ENCODE measurements at regions not wholly inside any gene's neighbourhood (a gene's known extent, or its start where the extent isn't known, plus 50 kb on each side); places are given as distances from the start of the nearest gene placed in this dataset.
"Not testable (repeated sequence)": the region's sequence is repeated elsewhere in the genome, so short reads cannot be mapped to it uniquely, and the experiment has no call there.

DNA sequence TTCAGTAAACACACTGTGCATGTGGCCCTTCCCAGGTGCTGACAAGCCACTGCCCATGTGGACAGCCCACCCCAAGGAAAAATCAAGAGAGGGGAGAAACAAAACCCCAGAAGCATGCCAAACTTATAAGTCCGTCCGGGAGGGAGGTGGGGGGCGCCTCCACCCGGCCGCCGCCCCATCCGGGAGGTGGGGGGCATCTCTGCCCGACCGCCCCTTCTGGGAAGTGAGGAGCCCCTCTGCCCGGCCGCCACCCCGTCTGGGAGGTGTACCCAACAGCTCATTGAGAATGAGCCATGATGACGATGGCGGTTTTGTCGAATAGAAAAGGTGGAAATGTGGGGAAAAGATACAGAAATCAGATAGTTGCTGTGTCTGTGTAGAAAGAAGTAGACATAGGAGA, 53.8 kb upstream of the C2CD4B start:
- no peak for DNase-seq

DNA sequence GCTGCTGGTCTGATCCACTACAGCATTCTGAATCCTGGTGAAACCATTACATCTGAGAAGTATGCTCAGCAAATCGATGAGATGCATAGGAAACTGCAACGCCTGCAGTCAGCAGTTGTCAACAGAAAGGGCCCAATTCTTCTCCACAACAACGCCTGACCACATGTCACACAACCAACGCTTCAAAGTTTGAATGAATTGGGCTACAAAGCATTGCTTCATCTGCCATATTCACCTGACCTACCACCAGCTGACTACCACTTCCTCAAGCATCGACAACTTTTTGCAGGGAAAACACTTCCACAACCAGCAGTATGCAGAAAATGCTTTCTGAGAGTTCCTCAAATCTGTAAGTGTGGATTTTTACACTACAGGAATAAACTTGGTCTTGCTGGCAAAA, 54.7 kb upstream of the C2CD4B start:
- no peak for DNase-seq

DNA sequence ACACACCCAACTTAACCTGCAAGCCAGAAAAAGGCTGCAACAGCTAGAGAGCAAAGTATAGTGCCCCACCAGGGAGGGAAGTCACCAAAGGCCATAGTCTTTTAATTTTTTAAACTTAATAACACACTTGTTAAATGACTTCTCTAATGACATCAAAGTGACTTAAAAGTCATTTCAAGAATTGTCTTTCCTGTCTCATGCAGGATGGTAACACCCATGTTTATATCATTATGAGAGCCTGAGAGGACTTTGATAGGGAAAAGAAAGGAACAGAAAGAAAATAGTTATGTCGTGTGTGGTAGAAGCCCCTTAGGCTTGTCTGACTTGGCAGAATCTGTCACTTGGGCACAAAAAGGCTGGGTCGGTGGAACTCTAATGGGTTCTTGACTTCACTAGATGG, 57.9 kb upstream of the C2CD4B start:
- no peak for DNase-seq

DNA sequence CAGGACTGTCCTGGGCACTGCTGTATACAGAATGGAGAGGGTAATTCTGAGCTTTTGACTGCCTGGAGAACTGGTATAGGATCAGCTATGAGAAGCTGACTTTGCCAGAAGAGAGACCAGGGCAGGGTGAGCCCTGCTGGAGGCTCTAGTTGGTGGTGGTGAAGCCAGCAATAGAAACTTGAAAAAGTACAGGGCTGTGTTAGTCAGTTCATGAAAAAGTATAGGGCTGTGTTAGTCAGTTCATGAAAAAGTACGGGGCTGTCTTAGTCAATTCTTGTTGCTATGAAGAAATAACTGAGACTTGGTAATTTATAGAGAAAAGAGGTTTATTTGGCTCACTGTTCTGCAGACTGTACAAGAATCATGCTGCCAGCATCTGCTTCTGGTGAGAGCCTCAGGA, 63.5 kb upstream of the C2CD4B start:
- DNase-seq, result no peak

DNA sequence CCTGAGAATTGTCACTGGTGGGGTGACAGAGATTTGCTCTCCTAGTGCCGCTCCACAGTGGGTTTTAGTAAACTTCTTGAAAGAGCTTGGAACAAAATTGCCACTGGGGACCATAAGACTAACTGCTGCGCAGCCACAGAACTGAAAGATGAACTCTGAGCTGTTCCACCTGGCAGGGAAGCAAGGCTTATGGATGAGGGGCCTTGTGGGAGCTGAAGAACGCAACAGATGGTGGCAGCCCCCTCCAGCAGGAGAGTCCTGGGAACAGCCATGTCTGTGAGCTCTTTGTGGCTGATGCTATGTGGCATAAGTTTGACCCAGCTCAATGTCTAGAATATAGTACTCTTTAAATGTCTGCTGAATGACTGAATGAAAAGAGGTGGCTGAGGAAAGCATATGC, 66.8 kb upstream of the C2CD4B start:
- no peak for DNase-seq

DNA sequence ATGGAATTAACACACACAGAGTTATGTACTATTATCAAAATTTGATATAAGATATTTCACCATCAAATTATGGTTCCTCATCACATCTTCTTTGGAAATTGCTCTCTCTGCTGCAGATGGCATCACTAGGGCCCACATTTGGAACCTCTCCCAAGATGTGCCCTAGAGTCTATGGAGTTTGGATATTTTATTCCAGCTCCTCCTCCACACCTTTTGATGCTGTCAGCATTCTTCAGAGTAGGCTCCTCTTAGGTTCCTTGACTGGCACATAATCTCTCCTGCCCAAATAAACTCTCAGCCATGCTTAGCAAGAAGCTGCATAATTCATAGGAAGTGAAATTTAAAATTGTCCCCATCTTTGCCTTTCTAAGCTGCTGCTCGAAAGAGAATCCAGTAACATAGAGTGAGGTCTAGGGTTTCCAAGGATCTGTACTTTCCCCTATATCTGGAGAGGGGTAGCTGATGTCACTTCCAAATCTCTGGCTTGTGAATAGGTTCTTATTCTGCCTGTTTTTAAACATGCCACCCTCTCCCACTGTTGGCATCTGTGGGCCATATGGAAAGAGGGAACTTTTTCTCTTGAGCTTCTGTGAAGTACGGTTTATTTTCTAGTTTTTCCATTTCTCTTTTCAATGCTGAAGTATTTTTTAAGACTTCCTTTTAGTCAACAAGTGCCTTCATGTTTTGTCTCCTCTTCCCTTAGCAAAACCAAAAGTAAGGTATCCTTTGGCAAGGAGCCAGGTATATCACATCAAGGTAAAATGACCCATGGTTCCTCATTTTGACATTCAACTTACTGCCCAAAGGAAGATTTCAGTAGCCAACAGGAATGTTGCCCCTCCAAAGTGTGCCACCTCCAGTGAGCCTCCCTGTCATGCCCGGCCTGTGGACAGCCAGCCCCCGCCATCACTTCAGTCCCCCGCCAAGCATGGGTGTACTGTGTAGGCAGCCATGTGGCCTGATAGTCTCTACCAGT, 75.3 kb upstream of the C2CD4B start:
- no peak for DNase-seq

DNA sequence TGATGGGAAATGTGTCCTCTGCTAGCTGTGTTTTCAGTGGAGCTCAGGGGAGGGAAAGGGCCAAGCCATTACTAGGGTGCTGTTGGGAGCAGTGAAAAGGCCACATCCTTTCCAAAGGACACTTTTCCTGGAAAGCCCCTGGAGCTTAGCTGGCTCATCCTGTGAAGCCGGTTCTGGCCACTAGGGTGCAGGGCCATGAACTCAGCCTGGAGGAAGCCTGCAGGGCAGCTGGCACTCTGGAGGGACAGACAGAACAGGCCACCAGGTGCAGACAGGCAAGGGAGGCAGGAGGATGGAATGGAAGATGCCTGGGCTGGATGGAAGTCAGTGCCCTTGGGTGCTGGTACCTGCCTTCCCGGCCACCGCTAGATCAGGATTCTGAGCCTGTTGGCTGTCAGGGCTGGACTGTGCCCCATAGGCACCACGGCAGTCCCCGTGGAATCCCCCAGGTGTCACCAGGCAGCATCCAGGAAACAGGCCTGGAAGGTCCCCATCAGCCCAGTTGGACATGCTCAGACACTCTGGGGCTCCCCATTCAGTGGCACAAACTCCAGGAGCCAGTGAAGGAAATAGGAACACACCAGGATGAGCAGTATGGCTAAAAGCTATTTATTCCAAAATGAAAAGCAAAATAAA, 76.2 kb upstream of the C2CD4B start:
- no peak for DNase-seq

DNA sequence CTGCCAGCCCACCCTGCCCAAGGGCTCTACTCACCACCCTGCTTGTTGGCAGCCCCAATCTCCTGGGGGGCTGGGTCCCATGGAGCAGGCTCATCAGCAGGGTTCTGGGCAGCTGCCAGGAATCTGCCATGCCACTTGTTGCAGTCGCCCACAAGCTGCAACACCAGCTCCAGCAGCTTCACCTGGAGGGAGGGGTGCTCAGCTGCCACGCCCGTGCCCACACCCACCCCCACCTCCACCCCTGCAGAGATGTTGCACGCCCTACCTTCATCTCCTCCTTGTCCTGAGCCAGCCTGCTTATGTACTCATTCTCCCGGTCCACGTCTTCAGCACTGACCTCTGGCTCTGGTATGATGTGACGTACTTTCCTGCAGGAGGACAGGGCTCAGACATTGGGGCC, 77.9 kb upstream of the C2CD4B start:
- DNase-seq, result no peak

DNA sequence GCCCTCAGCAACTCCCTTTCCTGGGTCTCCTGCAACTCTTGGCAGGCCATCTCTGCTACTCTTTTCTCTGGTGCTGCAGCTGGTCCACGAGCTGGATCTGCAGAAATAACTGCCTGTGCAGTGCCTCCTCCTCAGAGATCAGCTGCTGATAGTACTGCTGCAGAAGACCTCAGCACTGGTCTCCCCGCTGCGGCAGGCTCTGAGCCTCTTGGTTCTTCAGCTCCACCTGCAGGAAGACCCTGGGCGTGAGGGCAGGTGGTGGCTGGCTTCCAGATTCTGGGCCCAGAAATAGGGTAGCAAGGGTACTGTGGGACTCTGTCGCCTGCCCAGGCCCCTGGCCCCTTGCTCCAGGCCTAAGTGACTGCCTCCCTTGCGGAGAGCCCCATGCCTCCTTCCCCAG, 79.7 kb upstream of the C2CD4B start:
- no peak for DNase-seq

DNA sequence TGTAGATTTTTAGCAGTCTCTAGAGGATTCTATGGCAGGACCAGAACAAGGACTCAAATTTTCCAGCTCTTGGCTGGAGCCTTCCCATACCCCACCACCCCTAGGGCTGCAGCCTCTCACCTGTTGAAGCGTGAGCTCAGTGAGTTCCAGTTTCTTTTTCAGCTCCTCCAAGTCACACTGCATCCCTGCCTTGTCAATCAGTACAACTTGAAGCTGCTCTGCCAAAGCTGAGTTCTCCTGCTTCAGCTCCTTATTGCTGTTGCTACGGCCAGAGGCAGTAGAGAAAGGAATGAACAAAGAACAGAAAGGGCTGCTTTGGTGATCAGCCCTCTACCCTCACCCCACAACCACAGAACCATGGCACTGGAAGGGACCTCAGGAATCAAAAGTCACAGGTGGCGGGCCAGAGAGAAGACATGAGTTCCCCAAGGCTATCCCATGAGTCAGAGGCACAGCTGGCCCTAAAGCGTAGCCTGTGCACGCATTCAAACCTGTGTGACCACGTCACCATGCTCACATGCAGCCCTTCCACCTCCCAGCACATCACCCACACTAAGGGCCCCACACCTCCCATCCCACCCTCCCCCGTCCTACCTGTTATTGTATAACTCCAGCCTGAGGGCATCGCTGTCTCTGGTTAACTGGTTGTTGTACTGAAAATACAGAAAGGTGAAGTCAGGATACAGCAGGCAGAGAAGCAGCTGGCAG, 83.3 kb upstream of the C2CD4B start:
- no peak for DNase-seq

DNA sequence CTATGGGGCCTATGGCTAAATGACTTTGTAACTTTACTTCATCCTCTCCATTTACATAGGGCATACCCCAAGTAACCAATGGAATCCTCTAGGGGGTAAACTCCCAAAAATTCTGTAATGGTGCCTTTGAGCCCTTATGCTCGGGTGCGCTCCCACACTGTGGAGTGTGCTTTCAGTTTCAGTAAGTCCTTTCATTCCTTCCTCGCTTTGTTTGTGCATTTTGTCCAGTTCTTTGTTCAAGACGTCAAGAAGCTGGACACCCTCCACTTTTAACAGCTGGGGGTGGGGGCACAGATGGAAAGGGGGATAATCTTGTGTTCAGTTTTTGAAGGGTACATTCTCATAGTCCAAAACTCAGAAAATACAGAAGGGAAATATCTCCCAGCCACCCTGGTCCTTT, 84.4 kb upstream of the C2CD4B start:
- no peak for DNase-seq

DNA sequence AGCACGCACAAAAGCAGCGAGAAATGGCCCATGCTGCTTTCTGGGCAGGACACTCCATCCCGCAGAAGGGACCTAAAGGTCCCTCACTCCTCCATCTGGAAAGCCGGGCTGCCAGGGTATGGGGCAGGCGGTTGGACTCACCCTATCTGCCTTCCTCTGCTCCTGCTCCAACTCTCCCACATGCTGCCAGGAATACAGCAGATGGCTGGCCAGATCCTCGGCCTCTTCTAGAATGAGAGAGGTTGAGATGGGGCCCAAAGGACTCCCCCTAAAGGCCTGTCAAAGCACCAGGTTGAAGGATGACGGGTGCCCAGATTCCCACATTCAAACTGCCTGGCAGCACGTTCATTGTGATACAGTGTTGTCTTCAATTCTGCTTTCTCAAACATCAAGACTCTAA, 85.1 kb upstream of the C2CD4B start:
- no peak for DNase-seq

DNA sequence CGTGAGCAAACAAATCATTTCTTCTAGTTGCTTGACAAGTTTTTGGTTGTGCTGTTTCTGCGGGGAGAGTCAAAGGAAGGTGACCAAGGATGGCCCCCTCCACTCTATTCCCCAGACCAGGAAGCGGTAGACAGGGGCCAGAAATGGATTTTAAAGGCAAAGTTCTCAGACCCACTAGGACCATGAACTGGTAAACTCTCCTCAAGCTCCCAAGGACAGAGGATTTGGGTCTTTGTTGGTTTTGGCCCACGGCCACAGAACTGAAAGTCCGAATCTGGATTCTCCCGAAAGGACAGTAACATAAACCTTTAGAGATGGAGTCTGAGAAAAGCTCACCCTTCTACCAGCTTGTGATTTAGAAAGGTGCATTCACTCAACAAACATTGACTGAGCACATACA, 85.9 kb upstream of the C2CD4B start:
- DNase-seq, result no peak

DNA sequence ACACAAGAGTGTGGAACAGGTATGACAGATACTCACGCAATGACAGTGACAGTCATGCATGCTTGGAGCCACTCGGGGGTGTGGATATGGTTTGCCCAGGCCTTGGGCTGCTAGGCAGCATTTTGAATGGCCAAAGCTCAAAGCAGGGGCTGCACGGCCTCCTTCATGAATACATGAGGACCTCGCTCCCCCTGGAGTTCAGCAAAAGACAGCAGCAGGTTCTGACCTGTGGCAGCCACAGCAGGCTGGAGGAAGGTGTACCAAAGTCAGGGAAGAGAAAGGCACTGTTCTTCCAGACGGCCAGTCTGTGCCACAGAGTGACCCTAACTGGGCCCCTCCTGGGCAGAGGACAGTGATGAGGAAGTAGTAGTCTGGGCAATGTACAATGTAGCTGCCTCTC, 88.2 kb upstream of the C2CD4B start:
- no peak for DNase-seq

DNA sequence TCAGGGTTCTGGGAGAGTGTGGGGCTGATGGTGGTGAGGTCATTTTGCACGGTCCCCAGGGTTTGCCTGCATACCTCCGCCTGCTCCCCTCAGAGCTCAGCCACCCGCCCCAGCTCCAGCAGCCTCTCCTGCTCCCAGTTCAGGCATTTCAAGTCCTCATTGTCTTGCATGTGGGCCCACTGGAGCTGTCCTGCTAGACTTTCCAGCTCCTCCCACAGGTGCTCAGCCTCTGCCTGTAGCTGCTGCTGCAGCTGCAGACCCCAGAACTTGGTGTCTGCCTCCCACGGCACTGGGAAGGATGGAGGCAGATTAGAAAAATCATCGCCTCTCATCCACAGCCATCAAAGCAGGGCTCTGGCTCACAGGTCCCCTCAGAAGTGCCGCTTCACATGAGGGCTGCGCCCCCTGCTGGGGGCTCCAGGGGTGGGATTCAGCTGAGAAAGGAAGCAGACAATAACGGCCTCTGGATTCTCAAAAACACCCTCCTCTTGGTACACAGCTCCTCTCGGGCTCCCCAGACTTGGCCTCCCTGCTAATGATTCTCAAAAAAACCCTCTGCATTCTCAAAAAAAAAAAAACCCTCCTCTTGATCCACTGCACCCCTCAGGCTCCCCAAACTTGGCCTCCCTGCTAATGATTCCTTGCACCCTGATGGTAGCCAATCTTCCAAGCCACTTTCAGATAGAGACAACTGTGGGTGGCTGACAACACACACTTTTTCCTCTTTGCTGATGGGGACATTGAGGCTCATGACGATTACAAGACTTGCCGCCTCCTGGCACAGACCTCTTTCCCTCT, 89.3 kb upstream of the C2CD4B start:
- peak; percentile 54 for DNase-seq

DNA sequence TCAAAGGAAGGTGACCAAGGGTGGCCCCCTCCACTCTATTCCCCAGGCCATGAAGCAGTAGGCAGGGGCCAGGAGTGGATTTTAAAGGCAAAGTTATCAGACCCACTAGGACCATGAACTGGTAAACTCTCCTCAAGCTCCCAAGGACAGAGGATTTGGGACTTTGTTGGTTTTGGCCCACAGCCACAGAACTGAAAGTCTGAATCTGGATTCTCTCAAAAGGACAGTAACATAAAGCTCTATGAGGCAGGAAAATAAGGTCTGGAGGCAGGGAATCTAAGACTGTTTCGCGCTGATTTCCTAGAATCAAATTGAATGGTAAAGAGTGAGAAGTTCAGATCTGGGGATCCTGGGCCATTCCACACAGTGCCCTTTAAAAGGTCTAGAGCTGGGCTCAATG, 91.3 kb upstream of the C2CD4B start:
- not testable (repeated sequence) for DNase-seq

DNA sequence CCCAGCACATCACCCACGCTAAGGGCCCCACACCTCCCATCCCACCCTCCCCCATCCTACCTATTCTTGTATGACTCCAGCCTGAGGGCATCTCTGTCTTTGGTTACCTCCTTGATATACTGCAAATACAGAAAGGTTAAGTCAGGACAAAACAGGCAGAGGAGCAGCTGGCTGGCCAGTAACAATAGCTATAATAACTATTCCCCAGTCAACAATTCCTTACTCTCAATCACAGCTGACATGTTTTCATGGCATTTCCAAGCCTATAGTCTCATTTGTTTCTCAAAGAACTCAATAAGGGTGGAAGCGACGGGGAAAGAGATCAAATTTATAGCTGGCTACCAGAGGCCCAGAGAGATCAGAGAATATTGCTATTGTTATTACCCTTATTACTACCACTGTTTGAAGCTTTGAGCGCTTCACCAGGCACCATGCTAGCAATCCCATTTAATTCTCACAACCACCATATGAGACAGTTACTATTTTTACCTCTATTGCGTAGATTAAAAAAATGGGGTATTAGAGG, 93.0 kb upstream of the C2CD4B start:
- DNase-seq, result no peak

DNA sequence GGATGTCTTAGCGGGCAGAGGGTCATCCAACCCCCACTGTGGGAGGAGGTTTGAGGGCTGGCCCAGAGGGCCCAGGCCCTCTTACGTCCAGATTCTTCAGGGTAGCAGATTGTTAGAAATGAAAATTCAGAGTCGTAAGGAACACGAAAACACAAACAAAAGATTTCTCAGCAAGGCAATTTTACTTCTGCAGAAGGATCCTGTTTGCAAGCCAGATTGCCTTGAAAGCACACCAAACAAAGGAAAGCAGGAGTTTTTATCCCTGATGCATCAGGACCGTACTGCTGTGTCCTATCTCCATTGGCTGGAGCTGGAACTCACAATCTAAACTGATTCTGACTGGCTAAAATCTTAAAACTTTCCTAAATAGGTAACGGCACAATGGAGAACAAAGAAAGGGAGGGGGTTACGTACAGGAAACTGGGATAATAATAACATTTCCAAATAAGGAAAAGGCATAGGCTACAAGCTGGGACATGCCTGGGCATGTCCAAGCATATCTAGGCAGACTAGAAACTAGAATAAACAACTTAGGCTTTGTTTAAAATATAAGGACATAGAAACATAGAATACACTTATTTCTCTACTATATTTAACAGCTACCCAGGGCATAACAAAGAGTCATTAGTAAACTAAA, 97.3 kb upstream of the C2CD4B start:
- DNase-seq, result no peak

DNA sequence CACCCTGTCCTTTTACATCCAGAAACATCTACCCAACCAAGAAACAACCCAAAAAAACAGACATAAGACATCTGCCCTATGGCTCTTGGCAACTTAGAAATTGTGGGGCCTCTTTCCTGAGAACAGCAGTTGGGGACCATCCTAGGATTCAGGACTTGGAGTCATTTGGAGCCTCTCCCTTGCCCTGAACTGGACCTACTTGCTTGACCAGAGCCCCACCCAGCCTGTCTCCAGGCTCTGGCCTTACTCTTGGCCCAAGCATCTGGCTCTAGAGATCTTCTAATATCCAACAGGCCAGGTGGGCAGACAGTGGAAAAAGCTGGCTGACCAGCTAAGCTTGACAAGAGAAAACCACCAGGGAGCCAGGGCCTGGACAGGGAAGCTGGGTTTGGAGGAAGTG, 99.1 kb upstream of the C2CD4B start:
- DNase-seq, result no peak

DNA sequence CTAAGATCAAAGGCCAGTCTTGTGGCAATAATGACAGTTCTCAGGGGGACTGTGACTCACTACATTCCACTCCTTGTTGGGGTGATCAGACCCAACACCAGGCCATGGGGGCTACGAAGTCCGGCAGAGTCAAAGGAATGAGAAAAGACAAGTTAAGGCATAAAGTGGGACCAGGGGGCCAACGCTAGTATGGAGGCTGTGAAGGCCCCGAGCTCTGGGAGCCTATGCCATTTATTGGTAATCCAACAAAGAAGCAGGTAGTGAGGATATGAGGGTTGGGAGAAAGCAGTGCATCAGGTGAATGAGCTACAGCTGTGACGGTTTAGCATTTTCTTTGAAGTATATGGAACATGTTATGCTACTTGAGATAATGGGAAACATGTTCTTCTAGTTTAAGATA, 104.4 kb upstream of the C2CD4B start:
- DNase-seq, result no peak

DNA sequence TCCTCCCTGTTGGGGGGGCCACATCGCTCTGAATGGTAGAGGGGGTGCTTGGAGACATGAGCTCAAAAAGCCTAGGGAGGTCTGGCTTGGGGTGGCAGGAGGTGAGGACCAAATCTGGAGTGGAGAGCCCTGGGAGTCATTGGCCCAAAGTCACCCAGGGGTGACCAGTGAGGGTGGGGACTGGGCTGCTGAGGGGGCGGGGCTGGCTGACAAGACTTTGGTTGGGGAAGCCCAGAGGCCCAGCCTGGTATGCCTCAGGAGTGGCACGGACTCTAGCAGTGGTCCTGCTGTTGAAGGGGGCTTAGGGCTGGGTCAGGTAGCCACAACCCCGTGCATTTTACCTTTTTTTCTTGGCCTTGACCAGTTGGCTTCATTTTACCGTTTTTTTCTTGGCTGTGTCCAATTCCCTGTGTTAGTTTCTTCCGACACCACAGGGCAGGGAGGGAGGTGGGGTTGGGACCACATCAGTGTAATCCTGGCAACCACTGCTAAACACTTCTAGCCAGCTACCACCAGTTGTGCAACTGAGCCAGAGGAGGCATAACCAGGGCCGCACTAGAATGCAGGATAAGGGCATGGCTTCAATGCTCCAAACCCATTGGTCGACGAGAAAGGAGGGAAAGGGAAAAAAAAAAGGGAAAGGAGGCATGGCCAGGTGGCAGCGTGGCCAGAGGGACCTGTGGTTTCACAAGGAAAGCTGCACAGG, 105.3 kb upstream of the C2CD4B start:
- DNase-seq, result no peak

Data from hindlimb muscle (tissue), 1 donor.